ENCODE measurements at regions not wholly inside any gene's neighbourhood (a gene's known extent, or its start where the extent isn't known, plus 50 kb on each side); places are given as distances from the start of the nearest gene placed in this dataset.

DNA sequence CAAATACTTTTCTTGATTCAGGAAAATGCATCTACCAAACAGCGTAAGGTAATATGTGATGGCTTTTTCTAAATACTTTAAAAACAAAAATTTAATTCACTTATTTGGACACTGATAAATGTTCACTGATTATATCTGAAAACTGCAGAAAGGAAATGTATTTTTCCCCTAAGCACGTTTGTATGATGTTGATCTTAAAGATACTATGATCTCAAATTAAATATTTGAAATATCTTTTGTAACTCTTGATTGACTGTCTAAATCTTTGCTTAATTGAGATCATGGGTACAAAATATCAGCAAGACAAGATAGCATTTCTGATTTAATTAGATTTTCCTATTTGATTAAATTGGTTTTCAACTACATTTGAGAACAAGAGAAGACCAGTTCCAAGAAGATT, 281.0 kb upstream of the UGT8 start:
- TF ChIP-seq, protein P1, sequence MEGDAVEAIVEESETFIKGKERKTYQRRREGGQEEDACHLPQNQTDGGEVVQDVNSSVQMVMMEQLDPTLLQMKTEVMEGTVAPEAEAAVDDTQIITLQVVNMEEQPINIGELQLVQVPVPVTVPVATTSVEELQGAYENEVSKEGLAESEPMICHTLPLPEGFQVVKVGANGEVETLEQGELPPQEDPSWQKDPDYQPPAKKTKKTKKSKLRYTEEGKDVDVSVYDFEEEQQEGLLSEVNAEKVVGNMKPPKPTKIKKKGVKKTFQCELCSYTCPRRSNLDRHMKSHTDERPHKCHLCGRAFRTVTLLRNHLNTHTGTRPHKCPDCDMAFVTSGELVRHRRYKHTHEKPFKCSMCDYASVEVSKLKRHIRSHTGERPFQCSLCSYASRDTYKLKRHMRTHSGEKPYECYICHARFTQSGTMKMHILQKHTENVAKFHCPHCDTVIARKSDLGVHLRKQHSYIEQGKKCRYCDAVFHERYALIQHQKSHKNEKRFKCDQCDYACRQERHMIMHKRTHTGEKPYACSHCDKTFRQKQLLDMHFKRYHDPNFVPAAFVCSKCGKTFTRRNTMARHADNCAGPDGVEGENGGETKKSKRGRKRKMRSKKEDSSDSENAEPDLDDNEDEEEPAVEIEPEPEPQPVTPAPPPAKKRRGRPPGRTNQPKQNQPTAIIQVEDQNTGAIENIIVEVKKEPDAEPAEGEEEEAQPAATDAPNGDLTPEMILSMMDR (conservative IDR thresholded peaks at IDR 0.05; ENCODE audit: low read length) = no peak
- TF ChIP-seq EZH2phosphoT487 (IDR thresholded peaks at IDR 0.05; ENCODE audit: borderline replicate concordance, low read depth, low read length) = no peak

Data from OCI-LY7 (cell line).